Bronchial epithelial cell (primary cell): ENCODE measurements at regions not wholly inside any gene's neighbourhood (a gene's known extent, or its start where the extent isn't known, plus 50 kb on each side); places are given as distances from the start of the nearest gene placed in this dataset.

ENCODE experiments used
- DNase-seq: peaks from one replicate; pipeline ENCODE4 v3.0.0-alpha.2; 2010; ENCODE audit warnings: low read depth
- FAIRE-seq: peaks from 2 replicates; lab custom pipeline; 2011; peaks lifted over from hg19 to GRCh38; lab: Jason Lieb, UNC
- H3K27me3 ChIP-seq: 2 replicates; pipeline ENCODE4 v1.5.1; 2011; ENCODE audit warnings: low read length; ENCODE audit not compliant: control insufficient read depth, insufficient read depth
- H3K36me3 ChIP-seq: 2 replicates; pipeline ENCODE4 v1.5.1; 2011; ENCODE audit warnings: low read length; ENCODE audit not compliant: control insufficient read depth, insufficient read depth
- H3K4me3 ChIP-seq: 2 replicates; pipeline ENCODE4 v1.5.1; 2011; ENCODE audit warnings: mild to moderate bottlenecking, low read depth, low read length, control low read depth
- TF ChIP-seq, protein P1 (sequence below): IDR thresholded peaks from 2 replicates; pipeline ENCODE4 v1.5.1; 2011; ENCODE audit warnings: mild to moderate bottlenecking, moderate library complexity, low read length, control low read depth, inconsistent platforms; ENCODE audit not compliant: insufficient read depth, severe bottlenecking

DNA sequence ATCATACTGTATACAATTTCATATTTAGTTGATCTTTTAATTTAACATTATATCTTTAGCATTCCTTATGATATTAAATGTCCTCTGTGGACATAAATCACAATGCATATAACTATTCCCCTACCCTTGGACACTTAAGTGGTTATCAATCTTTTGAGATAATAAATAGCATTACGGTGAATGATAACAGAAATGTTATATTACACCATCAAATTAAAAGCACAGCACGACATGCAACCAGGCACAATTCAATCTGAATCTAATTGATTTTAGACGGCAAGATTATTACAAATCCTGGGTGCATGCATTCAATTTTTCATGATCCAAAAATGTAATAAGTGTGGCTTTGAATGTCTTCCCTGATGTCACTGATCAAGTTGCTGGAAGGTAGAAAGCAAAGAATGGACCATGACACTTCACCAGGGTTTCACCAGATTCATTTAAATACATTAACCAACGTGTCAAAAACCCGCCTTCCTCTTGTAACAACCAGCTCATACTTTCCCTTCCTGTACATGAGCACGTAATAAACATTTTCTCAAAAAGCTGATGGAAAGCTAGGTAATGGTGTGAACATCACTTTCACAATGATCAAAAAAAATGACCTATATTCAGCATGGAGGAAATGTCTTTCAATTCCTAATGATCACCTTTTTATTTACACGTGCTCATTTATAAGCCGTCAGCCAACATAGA is 513.7 kb upstream of the ID2 start:
- TF ChIP-seq, protein P1, sequence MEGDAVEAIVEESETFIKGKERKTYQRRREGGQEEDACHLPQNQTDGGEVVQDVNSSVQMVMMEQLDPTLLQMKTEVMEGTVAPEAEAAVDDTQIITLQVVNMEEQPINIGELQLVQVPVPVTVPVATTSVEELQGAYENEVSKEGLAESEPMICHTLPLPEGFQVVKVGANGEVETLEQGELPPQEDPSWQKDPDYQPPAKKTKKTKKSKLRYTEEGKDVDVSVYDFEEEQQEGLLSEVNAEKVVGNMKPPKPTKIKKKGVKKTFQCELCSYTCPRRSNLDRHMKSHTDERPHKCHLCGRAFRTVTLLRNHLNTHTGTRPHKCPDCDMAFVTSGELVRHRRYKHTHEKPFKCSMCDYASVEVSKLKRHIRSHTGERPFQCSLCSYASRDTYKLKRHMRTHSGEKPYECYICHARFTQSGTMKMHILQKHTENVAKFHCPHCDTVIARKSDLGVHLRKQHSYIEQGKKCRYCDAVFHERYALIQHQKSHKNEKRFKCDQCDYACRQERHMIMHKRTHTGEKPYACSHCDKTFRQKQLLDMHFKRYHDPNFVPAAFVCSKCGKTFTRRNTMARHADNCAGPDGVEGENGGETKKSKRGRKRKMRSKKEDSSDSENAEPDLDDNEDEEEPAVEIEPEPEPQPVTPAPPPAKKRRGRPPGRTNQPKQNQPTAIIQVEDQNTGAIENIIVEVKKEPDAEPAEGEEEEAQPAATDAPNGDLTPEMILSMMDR = no peak
- DNase-seq = no peak
- H3K36me3 ChIP-seq = no peaks in the 10 kb centered on the region
- H3K4me3 ChIP-seq = no peak overlapping the region
- no peaks in the 10 kb centered on the region for H3K27me3 ChIP-seq
- FAIRE-seq = no peak

DNA sequence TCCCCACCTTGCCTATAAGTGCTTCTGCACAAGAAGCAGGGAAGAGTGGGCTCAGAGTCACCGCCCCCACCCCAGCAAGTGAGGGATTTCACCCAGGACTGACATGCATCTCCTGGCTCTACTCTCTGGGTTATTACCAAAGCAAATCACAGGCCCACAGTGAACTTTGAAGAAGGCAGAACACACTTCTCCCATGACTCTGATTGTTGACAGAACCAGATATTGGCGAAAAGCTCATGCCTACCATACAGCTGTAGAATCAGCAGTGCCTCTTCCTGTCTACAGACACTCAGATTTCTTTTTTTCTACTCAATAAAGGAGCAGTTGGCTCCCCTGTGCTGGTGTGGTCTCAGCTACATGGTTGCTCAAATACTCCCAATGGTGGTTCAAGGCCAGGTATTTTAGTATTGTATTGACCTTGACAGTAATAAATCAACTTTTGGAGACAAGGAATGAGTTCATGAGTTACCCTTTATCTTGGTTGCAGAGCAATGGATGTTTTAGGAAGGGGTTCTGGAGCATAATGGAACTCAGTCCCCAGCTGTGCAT is 512.9 kb upstream of the ID2 start:
- no peaks in the 10 kb centered on the region for H3K36me3 ChIP-seq
- no peak overlapping the region for H3K4me3 ChIP-seq
- no peaks in the 10 kb centered on the region for H3K27me3 ChIP-seq
- TF ChIP-seq, protein P1 = no peak
- no peak for DNase-seq
- no peak for FAIRE-seq

DNA sequence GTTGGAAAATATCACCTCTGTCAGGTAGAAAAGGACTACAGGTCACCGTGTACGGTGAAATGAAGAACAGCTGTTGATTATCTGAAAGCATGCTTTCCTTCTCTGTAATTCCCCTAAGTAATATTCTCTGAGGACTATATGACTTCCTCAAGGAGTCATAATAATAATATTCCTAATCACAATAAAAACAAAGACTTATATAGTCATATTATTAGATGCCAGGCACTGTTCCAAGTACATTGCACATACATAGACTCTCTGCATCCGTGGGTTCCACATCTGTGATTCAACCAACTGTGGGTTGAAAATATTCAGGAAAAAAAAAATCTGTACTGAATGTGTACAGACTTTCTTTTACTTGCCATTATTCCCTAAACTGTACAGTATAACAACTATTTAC is 512.4 kb upstream of the ID2 start:
- DNase-seq (peak; percentile 32), FAIRE-seq (no peak)
- no peaks in the 10 kb centered on the region for H3K36me3 ChIP-seq
- TF ChIP-seq, protein P1 = no peak
- no peaks in the 10 kb centered on the region for H3K27me3 ChIP-seq
- H3K4me3 ChIP-seq = no peak overlapping the region

DNA sequence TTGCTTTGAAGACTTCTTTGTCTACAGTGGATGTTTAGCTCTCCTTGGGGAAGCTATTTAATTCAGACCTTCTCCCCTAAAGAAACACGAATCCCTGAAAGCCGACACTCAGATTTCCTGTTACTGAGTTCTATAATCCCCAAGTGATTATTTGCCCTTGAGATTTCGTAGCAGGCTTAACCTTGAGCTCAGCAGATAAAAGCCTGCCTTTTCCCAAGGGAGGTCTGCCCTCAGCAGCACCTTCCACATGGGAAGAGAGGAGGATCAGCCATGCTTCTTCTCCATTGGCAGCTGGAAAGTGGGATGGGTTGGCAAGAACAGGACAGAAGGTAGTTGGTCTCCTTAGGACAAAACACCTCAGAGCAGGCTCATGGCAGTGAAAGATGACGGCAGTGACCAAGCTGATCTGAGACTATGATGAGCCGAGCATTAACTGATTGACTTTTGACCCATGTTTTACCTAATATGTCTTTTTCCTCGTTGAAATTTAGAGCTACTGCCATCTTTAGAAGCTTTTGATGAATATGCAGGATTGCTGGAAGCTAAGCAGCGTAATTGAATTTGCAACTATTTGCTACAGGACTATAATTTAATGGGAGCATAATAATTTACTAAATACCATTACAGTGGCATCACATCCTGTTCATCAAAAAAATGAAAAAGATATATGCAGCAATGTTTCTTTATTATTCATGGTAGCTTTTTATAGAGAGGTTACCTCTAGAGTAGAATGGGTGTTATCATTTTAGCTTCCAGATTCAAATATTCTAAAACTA is 511.1 kb upstream of the ID2 start:
- no peak for DNase-seq
- H3K4me3 ChIP-seq = no peak overlapping the region
- H3K36me3 ChIP-seq = no peaks in the 10 kb centered on the region
- H3K27me3 ChIP-seq = no peaks in the 10 kb centered on the region
- no peak for FAIRE-seq
- TF ChIP-seq, protein P1 = no peak

DNA sequence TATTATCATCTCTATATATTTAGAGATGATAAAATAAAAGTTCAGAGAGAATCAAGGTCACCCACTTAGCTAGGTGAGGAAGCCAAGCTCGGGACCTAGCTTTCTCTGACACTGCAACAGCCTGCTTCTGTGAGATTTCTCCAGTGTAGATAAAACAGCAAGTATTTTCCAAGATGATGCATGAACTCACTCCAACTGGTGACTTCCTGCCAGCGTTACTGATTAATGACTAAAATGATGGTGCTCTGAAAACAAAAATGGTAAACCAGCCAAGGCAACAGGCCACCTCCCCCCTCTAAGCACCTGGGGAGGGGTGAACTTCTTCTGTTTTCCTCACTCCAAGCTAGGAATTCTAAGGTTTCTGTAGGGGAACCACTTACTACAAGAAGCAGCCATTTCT is 510.2 kb upstream of the ID2 start:
- no peak for DNase-seq
- TF ChIP-seq, protein P1 = no peak
- FAIRE-seq = no peak
- no peak overlapping the region for H3K4me3 ChIP-seq
- no peaks in the 10 kb centered on the region for H3K36me3 ChIP-seq
- no peaks in the 10 kb centered on the region for H3K27me3 ChIP-seq
